Superior temporal gyrus (tissue), 1 donor: ENCODE measurements at regions not wholly inside any gene's neighbourhood (a gene's known extent, or its start where the extent isn't known, plus 50 kb on each side); places are given as distances from the start of the nearest gene placed in this dataset.

Source experiments
- DNase-seq: peaks from one replicate; pipeline ENCODE4 v3.0.0-alpha.2; 2016; ENCODE audit errors: extremely low spot score

DNA sequence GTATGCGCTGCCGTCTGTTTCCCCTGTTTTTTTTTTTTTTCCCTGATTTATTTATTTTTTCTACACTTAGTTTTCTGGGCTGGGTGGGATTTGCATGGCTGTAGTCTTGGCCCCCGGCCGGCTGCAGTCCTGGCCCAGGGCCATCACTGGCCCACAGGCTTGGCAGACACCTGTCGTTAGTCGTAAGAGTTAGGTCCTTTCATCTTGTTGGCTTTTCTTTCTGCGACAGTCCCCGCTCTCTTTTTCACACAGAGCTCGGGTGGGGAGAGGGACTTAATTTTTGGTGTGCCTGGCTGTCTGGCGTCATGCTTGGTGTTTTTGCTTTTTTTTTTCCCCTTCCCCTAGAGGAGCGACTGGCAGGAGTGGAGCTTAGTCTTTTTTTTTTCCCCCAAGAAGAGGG, 183.4 kb downstream of the KLF13 start:
- DNase-seq = no peak

GRCh38 chr15:31511707-31512310, 185.2 kb downstream of the KLF13 start:
- no peak for DNase-seq

GRCh38 chr15:31513178-31513577, 186.5 kb downstream of the KLF13 start:
- DNase-seq = no peak

GRCh38 chr15:31516440-31516839, 189.8 kb downstream of the KLF13 start:
- no peak for DNase-seq

- no peak for DNase-seq
These were observed 190.2 kb downstream of the KLF13 start for GRCh38 chr15:31516874-31517273.

- no peak for DNase-seq
These were observed 191.1 kb downstream of the KLF13 start for GRCh38 chr15:31517711-31518110.

DNA sequence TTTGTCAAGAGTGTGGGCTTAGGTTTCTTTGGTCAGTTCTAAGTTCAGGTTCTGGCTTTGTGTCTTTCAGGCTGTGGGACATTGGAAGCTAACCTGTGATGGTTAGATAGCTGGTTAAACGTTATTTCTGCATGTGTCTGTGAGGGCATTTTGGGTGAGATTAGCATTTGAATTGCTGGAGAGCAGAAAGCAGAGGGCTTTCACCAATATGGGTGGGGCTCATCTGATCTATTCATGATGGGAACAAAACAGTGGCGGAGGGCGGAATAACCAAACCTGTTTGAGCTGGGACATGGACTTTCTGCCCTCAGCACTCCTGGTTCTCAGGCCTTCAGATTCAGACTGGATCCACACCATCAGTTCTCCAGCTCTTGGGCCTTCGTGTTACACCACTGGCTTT, 195.4 kb downstream of the KLF13 start:
- no peak for DNase-seq

GRCh38 chr15:31523027-31523654, 196.5 kb downstream of the KLF13 start:
- no peak for DNase-seq

GRCh38 chr15:31523655-31524049, 197.0 kb downstream of the KLF13 start:
- no peak for DNase-seq

- no peak for DNase-seq
These were observed 198.6 kb downstream of the KLF13 start for GRCh38 chr15:31525185-31525695.

- no peak for DNase-seq
These were observed 199.5 kb downstream of the KLF13 start for GRCh38 chr15:31525988-31526665.

- DNase-seq = no peak
These were observed 200.5 kb downstream of the KLF13 start for GRCh38 chr15:31526916-31527690.

DNA sequence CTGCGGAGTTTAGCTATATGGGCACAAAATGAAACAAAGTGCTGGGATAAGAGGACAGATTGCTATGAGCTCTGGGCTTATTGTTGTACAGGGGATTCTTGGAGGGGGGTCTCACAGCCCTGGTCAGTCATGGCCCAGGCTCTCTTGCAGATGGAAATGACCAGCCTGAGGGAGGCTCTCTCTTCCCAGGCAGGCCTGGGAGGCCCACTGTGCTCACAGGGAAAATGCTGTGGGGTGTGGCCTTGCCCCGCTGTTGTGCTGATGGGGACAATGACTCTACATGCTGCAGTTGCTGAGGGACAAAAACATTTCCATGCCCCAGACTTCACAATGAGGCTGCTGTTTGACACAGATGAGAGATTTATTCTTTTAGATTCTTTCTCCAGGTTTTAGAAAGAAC, 202.2 kb downstream of the KLF13 start:
- peak; percentile 61 for DNase-seq

DNA sequence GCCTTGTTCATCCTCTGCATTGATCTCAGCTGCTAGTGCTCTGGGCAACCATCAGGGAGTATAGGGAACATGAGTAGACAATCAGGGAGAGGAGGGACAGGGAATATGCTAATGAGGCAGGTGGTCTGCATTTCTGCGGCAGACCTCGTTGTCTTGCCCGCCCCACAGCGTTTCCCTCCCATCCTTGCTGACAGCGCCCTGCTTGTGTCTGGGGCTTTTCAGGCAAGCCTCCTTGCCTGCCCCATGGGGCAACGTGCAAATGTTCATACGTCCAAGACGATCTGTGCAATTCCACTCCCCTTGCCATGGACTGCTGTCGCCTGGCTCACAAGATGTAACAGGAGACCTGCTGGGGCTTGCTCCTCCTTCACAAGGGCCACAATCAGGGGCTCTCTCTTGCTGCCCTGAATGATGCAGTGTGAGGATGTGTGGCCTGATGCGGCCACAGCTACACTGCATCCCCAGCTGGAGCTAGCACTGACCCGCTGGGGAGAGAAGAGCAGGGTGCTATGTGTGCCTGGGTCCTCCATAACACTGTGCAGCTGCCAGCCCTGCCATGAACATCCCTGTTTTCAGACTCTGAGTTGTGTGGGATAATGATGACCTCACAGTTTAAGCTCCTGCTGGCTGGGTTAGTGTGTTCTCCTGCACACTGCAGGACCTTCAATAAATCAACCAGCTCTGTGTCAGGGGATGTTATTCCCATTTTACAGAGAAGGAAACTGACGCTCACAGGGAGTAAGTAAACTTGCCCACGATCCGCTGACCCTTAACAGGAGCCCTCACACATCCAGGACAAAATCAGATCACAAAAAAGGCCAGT, 211.3 kb downstream of the KLF13 start:
- no peak for DNase-seq

DNA sequence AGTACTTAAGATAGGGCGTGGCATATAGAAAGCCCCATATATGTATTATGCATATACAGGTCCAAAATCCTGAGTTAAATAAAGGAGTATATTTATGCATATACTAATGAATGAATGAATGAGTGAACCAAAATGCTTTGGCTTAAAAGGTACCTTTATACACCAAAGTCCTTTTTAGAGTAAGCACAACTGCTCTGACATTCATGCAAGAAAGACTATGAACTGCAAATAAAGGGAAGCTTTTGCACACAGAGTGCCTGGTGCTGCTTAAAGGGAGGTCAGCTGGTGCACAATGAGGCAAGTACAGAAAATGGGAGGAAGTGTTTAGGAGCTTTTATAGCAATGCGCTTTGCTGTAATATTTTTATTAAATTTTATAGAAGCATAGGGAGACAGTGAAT, 214.0 kb downstream of the KLF13 start:
- no peak for DNase-seq

GRCh38 chr15:31544361-31544760, 217.7 kb downstream of the KLF13 start:
- DNase-seq = no peak

- DNase-seq = no peak
These were observed 218.6 kb downstream of the KLF13 start for GRCh38 chr15:31545257-31545656.

DNA sequence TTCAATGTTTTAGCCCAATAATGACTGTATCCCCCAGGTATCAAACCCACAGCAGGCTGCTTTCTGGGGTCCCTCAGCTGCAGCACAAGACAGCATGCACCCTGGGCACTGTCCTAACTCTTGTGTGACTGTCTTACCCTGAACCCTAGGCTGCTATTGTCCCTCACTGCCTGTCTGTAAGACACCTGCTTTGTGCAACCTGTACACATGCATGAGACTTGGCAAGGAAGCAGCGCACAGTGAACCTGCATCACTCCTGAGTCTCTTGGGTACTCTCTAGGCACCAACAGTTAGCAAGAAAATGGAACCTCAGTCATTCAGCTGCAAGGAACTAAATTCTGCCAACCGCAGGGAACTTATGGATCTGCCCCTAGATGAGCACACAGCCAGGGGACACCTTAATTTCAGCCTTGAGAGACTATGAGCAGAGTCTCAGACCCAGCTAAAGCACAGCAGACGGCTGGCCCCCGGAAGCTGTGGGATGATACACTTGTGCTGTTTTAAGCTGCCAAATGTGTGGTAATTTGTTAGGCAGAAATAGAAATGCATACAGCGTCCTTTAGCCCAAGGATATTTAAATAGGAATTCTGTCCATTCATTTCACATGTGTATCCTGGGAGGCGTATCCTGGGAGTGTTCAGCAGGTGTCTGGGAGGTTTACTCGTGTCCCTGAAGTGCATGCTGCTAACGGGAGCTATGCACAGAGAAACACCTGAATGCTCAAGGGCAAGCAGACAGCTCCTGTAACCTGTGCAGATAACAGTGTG, 223.8 kb downstream of the KLF13 start:
- DNase-seq = peak; percentile 42

- no peak for DNase-seq
These were observed 224.7 kb downstream of the KLF13 start for GRCh38 chr15:31551323-31551722.

DNA sequence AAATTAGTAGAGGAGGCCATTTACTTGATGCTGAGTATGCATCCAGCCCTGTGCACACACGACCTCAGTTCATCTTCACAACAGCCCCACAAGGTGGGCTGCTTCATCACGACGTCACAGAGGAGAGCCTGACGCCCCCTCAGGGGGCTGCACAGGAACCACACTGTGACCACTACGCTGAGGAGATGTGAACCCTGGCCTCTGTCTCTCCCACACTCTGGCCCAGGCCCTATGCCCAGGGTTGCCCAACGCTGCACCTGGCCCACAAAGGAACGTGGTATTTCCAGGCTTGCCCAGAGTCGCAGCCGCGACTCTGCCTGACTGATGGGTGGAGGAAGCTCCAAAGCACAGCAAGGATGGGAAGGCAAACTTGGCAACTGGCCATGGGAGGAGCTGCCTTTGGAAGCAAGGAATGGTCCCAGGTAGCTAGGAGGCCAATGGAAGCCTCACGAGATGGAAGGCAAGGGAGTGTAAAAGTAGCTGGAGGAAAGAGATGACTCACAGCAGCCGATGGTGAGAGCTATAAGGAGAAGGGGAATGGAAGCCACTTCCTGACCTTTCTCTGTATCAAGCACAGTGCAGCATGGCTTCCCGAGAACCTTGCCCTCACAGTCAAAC, 226.0 kb downstream of the KLF13 start:
- no peak for DNase-seq
